ENCODE measurements at regions not wholly inside any gene's neighbourhood (a gene's known extent, or its start where the extent isn't known, plus 50 kb on each side); places are given as distances from the start of the nearest gene placed in this dataset.
"Not testable (repeated sequence)": the region's sequence is repeated elsewhere in the genome, so short reads cannot be mapped to it uniquely, and the experiment has no call there.

DNA sequence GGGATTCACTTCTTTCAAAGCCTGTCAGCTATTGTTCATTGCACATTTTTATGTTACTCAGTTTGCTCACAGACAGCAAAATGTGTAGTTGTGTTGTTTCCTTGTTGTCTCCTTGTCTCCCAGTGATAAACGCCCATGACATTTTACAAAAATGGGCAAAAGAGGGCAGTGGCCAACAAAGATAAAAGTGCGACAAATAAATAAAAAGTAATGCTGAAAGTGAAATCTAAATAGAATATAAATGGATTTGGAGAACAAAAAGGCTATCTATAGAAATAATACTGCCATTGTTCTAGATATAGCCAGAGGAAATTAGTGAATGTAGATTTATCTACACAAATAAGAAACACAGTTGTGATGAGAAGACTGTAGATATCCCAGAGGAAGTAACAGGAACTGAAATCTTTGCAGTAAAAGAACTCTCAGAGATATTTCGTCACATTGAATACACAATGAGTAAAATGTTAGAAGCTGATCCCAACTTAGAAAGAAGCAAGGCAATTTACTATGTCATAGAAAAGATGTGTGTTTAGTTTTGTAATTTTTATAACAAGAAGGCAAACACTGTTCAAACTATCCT lies 1186.2 kb upstream of the FAM98A start:
- DNase-seq: no peak

DNA sequence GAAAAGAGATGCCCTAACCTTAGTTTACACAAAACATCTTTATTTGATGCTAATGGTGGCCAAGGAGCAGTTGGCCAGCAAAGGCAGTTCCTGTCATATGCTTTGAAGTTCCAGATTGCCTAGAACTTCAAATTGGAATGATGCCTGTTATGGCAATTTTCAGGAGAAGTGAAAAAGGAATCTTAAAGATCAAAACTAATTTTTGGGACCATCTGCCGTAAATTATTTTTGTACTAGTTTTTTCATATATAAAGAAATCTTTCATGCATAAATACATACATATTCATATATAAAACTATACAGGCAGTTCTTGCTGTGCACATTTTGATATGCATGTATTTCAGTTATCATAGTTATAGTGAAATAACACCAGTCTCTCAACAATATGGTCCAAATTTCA lies 1185.6 kb upstream of the FAM98A start:
- no peak for DNase-seq

DNA sequence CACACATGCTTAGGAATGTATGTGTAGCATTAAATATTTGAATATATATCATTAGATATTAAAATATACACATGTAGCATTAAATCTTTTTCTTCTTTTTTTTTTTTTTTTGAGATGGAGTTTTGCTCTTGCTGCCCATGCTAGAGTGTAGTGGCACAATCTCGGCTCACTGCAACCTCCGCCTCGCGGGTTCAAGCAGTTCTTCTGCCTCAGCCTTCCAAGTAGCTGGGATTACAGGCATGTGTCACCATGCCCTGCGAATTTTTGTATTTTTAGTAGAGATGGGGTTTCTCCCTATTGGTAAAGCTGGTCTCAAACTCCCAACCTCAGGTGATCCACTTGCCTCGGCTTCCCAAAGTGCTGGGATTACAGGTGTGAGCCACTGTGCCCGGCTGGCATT lies 1151.6 kb upstream of the FAM98A start:
- not testable (repeated sequence) for DNase-seq

DNA sequence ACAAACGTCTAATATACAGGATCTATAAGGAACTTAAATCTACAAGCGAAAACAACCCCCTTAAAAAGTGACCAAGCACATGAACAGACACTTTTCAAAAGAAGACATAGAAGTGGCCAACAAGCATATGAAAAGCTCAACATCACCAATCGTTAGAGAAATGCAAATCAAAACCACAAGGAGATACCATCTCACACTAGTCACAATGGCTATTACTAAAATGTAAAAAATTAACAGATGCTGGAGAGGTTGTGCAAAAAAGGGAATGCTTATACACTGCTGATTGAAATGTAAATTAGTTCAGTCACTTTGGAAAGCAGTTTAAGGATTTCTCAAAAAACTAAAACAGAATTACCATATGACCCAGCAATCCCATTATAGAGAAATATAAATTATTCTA lies 1148.5 kb upstream of the FAM98A start:
- DNase-seq: no peak

DNA sequence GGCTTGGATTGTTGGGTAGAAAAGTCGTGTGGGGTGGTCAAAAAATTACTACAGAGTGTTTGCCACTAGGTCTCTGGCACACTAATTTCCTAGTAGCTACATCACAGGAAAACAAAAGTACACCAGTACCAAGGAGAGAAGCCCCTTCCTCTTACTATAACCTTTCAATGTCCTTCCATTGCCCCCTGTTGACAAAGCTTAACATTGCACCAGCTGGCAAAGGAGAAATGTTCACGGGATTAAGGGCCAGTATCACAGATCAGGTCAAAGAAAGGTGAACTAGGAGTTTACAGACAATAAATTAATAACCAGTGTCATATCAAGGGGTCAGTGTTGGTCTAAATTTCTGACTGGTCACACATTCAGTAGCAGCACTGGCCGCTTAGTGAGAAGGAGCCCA lies 1139.6 kb upstream of the FAM98A start:
- no peak for DNase-seq

DNA sequence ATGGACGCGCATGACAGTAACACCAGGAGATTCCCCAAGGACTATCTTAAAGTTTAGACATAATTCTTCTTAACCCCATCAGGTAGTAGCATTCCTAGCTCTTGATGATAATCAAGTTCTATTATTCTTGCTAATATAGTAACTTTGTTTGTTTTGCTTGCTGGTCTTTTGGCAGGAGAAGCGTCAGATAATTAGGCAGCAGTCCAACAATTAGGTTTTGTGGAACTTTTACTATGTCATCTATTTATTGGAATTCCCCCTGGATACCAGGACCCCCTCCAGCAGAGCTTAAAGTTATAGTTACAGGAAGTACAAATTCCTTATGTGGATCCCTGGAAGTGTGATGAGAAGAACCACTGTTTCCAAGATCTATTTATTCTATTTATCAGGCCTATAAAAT lies 1138.0 kb upstream of the FAM98A start:
- DNase-seq: no peak

DNA sequence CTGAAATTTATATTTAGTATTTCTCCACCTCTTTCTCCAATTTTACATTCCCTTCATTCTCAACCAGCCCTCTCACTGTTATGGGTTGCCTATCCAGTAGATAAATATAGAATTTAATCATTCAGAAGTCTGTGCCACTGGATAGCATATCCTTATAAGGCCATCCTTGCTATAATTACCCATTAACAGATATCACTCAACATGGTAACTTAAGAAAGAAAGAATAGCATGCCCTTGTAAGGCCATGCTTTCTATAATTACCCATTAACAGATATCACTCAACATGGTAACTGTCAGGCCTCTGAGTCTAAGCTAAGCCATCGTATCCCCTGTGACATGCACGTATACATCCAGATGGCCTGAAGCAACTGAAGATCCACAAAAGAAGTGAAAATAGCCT lies 1137.4 kb upstream of the FAM98A start:
- no peak for DNase-seq

DNA sequence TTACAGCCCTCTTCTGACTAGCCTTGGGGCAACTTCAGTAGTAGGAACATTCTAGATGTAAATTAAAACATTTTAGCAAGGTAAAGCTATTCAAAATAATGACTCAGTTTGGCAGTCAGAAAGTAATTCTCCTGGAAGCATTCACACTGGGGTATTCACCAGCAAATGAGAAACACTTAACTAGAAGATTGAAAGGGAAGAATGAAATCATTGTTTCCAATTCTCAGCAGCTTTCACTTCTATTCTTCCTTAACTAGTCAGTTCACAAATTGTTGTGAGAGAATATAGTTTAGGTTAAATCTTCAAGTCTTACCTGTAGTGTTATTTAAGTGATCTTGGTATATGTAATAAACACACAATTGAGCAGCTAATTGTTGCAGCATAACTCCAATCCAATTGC lies 1135.6 kb upstream of the FAM98A start:
- no peak for DNase-seq

DNA sequence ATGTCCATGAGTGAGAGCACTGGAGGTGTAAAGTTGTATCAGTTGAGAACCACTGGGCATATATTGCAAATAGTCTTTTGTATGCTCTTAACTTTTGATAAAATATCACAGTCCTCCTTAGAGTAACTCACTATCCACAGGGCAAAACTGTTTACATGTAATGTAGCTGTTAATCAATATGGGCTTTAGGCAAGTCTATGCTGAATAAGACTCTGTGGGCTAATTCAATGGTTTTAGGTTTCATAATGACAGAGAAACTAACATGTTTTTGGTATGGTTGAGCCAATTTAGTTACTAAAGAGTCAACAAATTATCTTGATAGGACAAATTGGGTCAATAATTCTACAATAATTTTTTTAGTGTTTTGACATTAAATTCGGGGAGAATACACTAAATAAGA lies 1134.9 kb upstream of the FAM98A start:
- DNase-seq: no peak

DNA sequence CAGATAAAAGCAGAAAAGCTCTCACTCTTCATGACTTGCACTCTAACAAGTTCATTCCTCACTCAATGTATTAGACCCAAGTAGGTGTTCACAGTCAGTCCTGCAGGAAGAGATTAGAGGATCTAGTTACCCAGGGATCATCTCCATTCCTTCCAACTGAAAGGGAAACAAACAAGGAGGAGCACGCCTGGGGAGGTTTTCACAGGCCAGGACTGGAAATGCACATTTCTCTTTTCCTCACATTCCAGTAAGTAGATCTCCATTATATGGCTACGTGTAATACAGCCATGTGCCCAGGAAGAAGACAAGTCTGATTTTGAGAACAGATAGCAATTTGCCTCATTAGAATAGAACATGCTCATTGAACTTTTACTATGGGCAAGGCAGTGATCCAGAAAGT lies 1132.2 kb upstream of the FAM98A start:
- no peak for DNase-seq

DNA sequence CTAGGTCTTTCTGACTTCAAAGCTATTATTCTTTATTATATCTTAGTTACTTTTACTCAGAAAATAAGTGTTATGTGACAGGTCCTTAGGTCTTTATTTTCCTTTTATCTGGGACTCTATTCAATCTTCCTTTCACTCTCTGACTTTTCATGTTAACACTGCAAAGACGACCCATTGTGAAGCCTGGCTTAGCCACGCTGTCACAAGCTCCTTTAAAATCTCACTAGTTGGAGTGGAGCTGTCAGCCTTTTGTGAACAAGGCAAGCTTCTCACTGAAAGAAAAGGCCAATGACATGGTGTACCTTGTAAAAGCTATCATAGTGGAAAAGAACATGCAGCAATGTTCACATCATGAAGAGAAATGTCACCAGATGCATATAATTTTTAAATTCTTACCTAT lies 1130.7 kb upstream of the FAM98A start:
- no peak for DNase-seq

DNA sequence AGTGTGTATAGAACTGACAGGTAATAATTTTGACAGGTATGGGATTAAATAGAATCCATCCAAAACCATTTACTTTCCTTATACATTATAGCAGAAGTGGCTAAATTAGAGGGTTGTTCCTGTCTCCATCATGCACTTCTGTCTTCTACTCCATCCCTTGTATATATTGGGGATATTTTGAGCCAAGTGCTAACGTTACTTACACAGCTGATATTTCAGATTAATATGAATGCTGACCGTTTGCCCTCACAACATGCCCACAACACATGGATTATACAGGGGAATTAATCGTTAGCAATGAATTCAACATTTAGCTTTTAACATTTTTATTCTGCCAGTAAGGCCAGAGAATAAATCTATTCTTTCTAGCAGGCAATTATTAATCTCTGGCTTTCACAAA lies 1125.0 kb upstream of the FAM98A start:
- no peak for DNase-seq

DNA sequence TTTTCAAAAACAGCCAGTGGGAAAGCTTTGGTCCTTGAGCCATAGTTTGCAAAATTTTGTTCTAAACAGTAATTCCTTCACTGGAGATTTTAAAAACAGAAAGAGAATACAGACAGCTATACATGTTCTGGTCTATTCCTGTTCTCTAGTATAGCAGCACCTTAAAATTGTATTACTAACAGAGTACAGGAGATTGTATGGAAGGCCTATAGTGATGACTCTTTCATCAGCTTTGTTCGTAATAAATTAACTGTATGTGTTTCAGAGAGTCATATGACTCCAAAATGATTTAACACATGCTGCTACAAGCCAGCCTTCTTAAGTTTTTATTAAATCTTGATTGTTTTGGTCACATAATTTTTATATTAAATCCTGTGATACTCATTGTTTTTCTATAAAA lies 1124.6 kb upstream of the FAM98A start:
- no peak for DNase-seq

DNA sequence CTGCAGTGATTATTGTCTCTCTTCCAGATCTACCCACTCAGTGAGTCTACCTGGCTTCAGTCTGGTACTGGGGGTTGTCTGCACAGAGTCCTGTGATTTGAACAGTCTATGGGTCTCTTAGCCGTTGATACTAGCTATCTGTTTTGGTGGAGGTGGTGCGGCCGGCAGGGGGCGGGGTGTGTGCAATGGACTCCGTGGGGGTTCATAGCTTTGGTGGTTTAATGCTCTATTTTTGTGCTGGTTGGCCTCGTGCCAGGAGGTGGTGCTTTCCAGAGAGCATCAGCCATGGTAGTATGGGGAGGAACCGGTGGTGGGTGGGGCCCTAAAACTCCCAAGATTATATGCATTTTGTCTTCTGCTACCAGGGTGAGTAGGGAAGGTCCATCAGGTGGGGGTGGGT lies 1120.1 kb upstream of the FAM98A start:
- DNase-seq: no peak

DNA sequence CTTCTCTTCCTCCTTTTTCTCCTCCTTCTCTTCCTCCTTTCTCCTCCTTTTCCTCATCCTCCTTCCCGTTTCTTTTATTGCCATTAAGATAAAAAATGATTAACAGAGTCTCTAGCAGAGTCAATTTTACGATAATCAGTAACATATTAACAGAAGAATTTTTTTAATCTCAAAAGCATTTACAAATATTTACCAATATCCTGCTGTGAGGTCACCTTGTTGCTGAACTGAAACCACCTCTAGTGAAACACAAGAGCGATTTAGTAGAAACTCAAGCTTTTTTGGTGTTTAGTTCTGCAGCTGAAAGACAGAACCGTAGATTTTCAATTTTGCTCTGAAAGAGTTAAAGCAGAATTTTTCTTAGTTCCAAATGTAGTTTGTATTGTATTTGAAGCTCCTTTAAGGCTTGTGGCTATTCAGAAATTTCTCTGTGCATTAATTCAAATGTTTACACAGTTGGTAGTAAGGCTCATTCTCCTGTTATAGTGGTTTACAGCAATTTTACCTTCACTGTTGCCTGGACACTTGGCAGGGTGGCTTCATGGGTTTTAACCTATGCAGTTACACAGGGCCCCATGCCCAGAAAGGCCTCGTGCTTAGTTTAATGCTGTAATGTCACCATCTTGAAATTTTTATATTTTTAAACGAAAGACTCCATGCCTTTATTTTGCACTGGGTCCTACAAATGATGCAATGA lies 1106.6 kb upstream of the FAM98A start:
- no peak for DNase-seq

DNA sequence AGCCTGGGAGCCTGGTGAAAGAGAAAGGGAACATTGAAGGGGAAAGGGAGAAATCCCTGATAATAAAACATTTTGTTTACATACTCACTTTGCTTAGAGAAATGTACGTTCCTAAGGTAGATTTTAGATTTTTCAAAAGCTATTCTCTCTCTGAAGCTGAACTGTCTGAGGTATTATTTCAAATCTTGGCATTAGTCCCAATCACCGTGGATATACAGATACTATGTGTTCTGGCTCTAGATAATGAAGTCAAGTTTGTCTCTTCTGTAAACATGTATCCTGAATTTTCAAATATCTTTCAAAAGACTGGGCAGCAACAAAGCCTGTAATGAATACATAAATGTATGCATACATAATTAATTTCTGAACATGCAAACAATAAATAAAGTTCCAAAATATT lies 1104.2 kb upstream of the FAM98A start:
- no peak for DNase-seq

DNA sequence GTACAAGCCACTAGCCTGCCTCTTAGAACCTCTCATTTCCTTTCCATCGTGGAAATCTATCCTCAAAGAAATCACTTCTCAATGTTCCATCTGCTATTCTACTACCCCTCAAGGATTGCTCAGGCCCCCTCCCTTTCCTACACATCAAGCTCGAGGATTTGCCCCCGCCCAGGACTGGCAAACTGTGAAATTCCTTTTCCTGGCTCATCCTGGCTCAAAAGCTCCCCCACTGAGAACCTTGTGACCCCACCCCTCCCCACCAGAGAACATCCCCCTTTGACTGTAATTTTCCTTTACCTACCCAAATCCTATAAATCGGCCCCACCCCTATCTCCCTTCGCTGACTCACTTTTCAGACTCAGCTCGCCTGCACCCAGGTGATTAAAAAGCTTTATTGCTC lies 1103.3 kb upstream of the FAM98A start:
- DNase-seq: not testable (repeated sequence)

DNA sequence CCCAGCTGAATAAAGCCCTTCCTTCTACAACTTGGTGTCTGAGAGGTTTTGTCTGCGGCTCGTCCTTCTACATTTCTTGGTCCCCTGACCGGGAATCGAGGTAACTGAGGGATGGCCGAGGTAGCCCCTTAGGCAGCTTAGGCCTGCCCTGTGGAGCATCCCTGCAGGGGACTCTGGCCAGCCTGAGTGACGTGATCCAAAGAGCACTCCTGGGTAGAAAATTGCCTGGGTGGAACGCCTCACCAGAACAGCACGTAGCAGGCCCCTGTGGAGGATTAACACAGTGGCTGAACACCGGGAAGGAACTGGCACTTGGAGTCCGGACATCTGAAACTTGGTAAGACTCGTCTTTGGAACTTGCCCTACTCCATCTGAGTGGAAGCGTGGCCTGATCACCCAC lies 1078.5 kb upstream of the FAM98A start:
- DNase-seq: not testable (repeated sequence)

DNA sequence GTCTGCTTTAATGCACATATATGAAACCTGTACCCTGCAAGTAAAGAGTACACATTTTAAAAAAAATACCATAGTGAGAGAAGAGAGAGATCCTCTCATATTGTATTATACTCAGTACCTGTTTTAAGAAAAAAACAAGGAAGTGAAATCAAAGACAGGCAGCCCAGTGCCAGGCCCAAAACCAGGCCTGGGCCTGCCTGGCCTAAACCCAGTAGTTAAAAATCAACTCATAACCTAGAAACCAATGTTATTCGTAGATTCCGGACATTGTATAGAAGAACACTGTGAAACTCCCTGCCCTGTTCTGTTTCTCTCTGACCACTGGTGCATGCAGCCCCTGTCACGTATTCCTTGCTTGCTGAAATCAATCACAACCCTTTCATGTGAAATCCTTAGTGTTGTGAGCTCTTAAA lies 1078.0 kb upstream of the FAM98A start:
- DNase-seq: not testable (repeated sequence)

DNA sequence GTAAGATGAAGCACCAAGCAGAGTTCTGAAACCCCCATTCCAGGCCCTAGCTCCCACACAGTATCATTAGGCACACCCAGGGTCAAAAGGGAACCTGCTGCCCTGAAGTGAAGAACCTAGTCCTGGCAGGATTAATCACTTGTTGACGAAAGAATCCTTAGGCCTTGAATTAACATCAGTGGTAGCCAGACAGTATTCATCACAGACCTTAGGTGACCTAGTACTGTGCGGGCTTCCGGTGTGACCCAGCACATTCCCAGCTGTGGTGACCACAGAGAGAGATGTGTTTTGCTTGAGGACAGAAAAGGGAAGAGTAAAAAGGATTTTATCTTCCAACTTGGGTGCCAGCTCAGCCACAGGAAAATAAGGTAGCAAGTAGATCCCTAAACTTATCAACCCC lies 1071.4 kb upstream of the FAM98A start:
- DNase-seq: no peak

DNA sequence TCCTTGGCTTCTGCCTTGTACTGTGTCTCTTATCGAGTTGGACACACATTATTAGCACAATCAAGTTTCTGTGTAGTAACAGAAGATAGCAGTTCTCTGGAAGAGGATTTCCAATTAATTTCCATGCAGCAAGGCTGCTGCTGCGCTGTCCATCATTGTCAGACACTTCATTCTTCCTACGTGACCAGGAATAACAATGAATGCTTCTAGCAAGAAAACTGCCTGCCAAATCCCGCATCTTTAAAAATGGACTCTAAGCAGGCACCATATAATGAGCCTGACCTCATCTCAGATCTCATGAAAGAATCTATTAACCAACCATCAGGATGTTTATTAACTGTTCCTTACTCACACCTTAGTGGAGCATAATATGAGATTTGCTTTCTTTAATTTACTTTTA lies 1067.7 kb upstream of the FAM98A start:
- DNase-seq: no peak

DNA sequence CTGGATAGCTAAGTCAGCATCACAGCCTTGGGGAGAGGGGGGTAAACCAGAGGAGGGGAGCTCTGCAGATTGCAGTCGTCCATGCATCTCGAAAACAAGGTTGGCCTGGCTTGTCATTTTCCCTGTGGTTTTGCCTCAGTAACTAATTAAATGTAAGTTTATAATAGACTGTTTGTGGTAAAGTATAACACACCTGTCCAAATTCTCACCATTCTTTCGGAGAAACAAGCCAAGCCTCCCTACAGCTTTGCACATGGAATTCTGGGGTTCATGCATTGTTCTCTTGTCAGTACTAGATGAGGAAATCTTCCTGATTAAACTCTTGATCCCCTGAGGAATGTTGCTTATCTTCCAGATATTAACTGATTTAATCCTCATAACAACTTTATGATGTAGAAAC lies 1065.2 kb upstream of the FAM98A start:
- DNase-seq: no peak

DNA sequence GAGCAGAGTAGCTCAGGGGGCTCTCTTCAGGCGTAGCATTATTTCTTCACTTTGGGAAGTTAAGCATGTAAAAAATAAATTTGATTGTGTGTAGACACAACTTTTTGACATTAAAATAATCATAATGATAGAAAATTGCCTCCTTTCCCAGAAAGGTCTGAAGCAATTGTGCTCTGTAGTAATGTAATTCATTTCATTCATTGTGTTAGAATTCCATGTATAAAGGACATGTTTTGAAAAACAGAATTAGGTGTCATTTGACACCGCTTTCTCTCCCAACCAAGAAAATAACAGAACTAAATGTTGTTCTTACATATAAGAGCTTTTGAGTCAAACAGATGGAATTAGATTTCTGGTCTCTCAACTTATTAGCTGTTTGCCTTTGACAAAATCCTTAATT lies 1064.2 kb upstream of the FAM98A start:
- DNase-seq: no peak

DNA sequence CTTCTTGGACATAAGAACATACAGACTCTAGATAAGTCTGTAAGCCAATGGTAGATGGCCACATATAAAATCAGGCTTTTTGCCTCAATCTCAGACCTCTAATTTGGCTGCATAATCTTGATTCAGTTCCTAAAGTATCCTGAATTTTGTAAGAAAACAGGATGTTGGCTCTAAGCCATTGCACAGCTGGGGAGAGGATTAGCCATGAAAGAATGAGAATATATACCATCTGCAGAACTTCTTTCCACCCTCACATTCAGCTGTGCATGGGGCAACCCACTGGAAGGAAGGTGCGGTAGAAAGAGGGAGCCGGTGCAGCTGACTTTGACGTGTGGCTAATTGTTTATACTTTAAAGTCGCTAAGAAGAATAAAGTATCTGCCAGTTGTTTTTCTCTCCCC lies 1061.6 kb upstream of the FAM98A start:
- no peak for DNase-seq

DNA sequence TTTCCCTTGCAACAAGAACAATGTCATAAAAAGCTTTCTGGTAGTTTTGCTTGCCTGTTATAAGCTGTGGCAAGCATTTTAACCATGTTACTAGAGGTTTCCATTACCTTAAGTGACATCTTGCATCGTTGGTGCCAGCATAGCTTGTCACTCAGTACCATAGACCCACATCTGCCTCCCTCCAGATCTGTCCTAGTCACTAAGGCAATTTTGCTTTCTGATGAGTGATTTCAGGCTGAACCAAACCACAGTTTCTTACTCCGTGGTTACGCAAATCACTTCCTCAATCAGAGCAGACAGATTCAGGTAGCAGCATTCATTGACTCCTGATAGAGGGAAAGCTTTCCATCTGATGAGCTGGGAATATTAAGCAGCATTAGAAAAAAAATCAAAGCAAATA lies 1057.5 kb upstream of the FAM98A start:
- DNase-seq: no peak

Data from CD4-positive, alpha-beta T cell treated with Interleukin-17A for 1 hour (primary cell).